ENCODE measurements at regions not wholly inside any gene's neighbourhood (a gene's known extent, or its start where the extent isn't known, plus 50 kb on each side); places are given as distances from the start of the nearest gene placed in this dataset.

DNA sequence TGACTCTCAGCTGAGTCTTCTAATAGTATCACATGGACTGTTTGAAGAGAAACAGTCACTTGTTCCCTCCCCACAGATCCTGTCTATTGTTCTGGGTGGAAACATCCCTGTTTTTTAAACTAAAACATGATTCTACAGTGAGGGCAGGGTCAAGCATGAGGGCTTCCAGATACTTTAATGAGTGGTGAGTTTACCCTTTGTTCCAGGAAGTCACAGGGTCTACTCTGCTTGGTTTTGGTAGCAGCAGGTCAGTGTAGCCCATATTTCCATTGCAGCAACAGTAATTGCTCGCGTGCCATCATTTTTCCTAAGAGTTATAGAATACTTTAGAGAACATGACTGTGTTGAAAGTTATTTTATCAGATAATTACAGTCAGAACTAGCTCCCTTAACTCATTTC is 87.4 kb downstream of the ZNF732 start:
- peaks cover 12% of the 10 kb centered on the region for H3K9me3 ChIP-seq (ENCODE audit: control insufficient read depth, low read length, poor library complexity, severe bottlenecking)
- ATAC-seq (no peak), DNase-seq (no peak)
- H3K4me3 Mint-ChIP-seq, result no peak overlapping the region
- H3K27ac Mint-ChIP-seq, result no peak overlapping the region
- no peaks in the 10 kb centered on the region for H3K36me3 Mint-ChIP-seq (ENCODE audit: low read depth)
- no peaks in the 10 kb centered on the region for H3K27me3 Mint-ChIP-seq
- H3K4me1 Mint-ChIP-seq, result peaks cover 8% of the 10 kb centered on the region

DNA sequence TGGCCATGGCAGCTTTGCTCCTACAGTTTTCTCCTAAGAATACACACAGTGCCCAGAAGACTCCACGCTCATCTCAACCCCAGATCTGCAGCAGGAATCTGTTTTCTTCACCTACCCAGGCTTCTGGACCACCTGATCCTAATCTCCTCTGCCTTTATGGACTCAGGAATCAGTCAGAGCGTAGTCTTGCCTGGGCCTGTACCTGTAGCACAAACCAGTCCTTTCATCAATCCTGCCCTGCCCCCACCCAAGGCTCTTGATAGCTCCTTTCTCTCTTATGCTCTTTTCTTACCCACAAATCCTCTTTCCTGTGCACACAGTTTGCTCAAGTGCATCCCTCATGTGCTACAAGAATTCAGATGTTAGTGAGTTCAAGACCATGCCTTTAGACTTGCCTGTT is 89.7 kb downstream of the ZNF718 start:
- H3K27ac Mint-ChIP-seq, result no peak overlapping the region
- peaks cover 15% of the 10 kb centered on the region for H3K4me1 Mint-ChIP-seq
- DNase-seq, result no peak
- no peaks in the 10 kb centered on the region for H3K27me3 Mint-ChIP-seq
- peaks cover 12% of the 10 kb centered on the region for H3K9me3 ChIP-seq (ENCODE audit: control insufficient read depth, low read length, poor library complexity, severe bottlenecking)
- H3K36me3 Mint-ChIP-seq (ENCODE audit: low read depth), result no peaks in the 10 kb centered on the region
- peak overlapping the region; percentile 86 for H3K4me3 Mint-ChIP-seq
- no peak for ATAC-seq
